PC-3 (cell line): ENCODE measurements at regions not wholly inside any gene's neighbourhood (a gene's known extent, or its start where the extent isn't known, plus 50 kb on each side); places are given as distances from the start of the nearest gene placed in this dataset.

ENCODE experiments used
- ATAC-seq: fragments of 200-7000 bp; cut with Tn5 transposase; 2 replicates; pipeline ENCODE4 v1.9.1; 2020; ENCODE audit warnings: mild to moderate bottlenecking, moderate library complexity
- BruUV-seq: library from RNA; stranded (reverse); fragments of 400-500 nt; replicated peaks from 2 replicates; lab custom pipeline; 2021; lab: Mats Ljungman, UMichigan
- CTCF ChIA-PET: fragments of 300-600 bp; sonication (Branson Sonifier 250); formaldehyde crosslinking; loops from one replicate; lab custom pipeline; 2022; ENCODE audit warnings: antibody characterized with exemption; lab: Charles Lee
- POLR2A ChIA-PET: fragments of 300-600 bp; sonication (Branson Sonifier 250); formaldehyde crosslinking; loops from one replicate; lab custom pipeline; 2022; ENCODE audit warnings: antibody characterized with exemption; ENCODE audit not compliant: unreplicated experiment; lab: Charles Lee
- DNase-seq: peaks from one replicate; pipeline ENCODE4 v3.0.0-alpha.2; 2015
- H2AFZ ChIP-seq: fragments of 300-600 bp; sonication (generic); 2 replicates; pipeline ENCODE4 v1.6.0; 2016; ENCODE audit warnings: antibody characterized with exemption, low read length
- H3F3A ChIP-seq: fragments of 300-600 bp; sonication (generic); one replicate; pipeline ENCODE4 v1.6.0; 2017; ENCODE audit warnings: antibody characterized with exemption, low read length, control low read depth, mild to moderate bottlenecking; ENCODE audit not compliant: unreplicated experiment
- H3K27ac ChIP-seq: fragments of 300-600 bp; sonication (generic); 2 replicates; pipeline ENCODE4 v1.5.1; 2016; ENCODE audit warnings: mild to moderate bottlenecking, low read length
- H3K27me3 ChIP-seq: fragments of 300-600 bp; sonication (generic); 2 replicates; pipeline ENCODE4 v1.6.1; 2016; ENCODE audit warnings: low read length, mixed read lengths
- H3K36me3 ChIP-seq: fragments of 300-600 bp; sonication (generic); 2 replicates; pipeline ENCODE4 v1.6.1; 2016; ENCODE audit warnings: low read depth, mixed run types, low read length, mixed read lengths
- H3K4me1 ChIP-seq: fragments of 300-600 bp; sonication (generic); 2 replicates; pipeline ENCODE4 v1.5.1; 2016; ENCODE audit warnings: low read length; ENCODE audit not compliant: insufficient read depth
- H3K4me2 ChIP-seq: fragments of 300-600 bp; sonication (generic); 2 replicates; pipeline ENCODE4 v1.6.0; 2016; ENCODE audit warnings: low read length
- H3K4me3 ChIP-seq: fragments of 300-600 bp; sonication (generic); 2 replicates; pipeline ENCODE4 v1.5.1; 2016; ENCODE audit warnings: mild to moderate bottlenecking, low read length, mixed read lengths
- H3K79me2 ChIP-seq: fragments of 300-600 bp; sonication (generic); 2 replicates; pipeline ENCODE4 v1.6.1; 2017; ENCODE audit warnings: low read length, mixed read lengths
- H3K9ac ChIP-seq: fragments of 300-600 bp; sonication (generic); 2 replicates; pipeline ENCODE4 v1.6.0; 2016; ENCODE audit warnings: mild to moderate bottlenecking, low read length
- H3K9me2 ChIP-seq: fragments of 300-600 bp; sonication (generic); replicated peaks from 2 replicates; pipeline ENCODE4 v1.6.1; 2016; ENCODE audit warnings: mixed run types, low read length, mixed read lengths
- H3K9me3 ChIP-seq: fragments of 300-600 bp; sonication (generic); 2 replicates; pipeline ENCODE4 v1.6.1; 2016; ENCODE audit warnings: low read length, mixed read lengths
- H4K20me1 ChIP-seq: fragments of 300-600 bp; sonication (generic); 2 replicates; pipeline ENCODE4 v1.6.1; 2016; ENCODE audit warnings: low read length, mixed read lengths
- EZH2 ChIP-seq: fragments of 300-600 bp; sonication (generic); IDR thresholded peaks from one replicate; pipeline ENCODE4 v1.6.1; 2017; ENCODE audit warnings: antibody characterized with exemption, mild to moderate bottlenecking, low read length; ENCODE audit not compliant: unreplicated experiment
- EZH2phosphoT487 ChIP-seq: fragments of 300-600 bp; sonication (generic); IDR thresholded peaks from 2 replicates; pipeline ENCODE4 v1.6.1; 2018; ENCODE audit warnings: mild to moderate bottlenecking, antibody characterized with exemption, low read length, borderline replicate concordance
- intact Hi-C: fragments of 100-400 bp; cut with micrococcal nuclease; formaldehyde crosslinking; loops from 2 replicates; pipeline ENCODE4 v1.9.0; 2023
- TF ChIP-seq, protein P1 (sequence below): fragments of 300-600 bp; sonication (generic); conservative IDR thresholded peaks from 2 replicates; pipeline ENCODE4 v1.5.1; 2017; ENCODE audit warnings: antibody characterized with exemption, low read depth, mild to moderate bottlenecking, low read length

DNA sequence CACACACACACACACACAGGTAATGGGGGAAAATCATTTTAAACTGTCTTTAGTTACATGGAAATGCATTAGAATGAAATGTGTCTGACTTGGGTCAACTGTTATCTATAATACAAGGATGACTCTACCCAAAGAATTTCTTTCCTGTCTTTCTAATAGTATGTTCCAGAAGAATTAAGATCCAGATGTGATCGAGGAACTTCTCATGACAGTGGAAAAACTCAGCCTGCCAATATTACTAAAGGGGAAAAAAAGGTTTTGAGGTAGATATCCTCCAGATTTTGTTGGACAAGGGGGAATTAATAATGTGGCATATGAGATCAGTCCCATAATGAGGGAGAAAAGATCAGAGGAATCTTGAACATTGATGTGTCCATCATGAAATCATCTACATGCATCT is 190.6 kb upstream of the MAP3K1 start:
- POLR2A ChIA-PET = no interaction called here
- ATAC-seq (no peak), DNase-seq (no peak)
- intact Hi-C loops = no loop called here
- H4K20me1 ChIP-seq = no peaks in the 10 kb centered on the region
- H3K79me2 ChIP-seq = no peaks in the 10 kb centered on the region
- no peak overlapping the region for H3K27ac ChIP-seq
- no peak overlapping the region for H3K4me3 ChIP-seq
- H3K27me3 ChIP-seq = no peaks in the 10 kb centered on the region
- CTCF ChIA-PET = no interaction called here
- peaks cover 6% of the 10 kb centered on the region; the same call in 1 of the 2 replicates for H3K4me1 ChIP-seq
- H2AFZ ChIP-seq = no peak overlapping the region
- no peak overlapping the region for H3K9ac ChIP-seq
- TF ChIP-seq EZH2phosphoT487 (no peak), EZH2 (no peak)
- TF ChIP-seq, protein P1, sequence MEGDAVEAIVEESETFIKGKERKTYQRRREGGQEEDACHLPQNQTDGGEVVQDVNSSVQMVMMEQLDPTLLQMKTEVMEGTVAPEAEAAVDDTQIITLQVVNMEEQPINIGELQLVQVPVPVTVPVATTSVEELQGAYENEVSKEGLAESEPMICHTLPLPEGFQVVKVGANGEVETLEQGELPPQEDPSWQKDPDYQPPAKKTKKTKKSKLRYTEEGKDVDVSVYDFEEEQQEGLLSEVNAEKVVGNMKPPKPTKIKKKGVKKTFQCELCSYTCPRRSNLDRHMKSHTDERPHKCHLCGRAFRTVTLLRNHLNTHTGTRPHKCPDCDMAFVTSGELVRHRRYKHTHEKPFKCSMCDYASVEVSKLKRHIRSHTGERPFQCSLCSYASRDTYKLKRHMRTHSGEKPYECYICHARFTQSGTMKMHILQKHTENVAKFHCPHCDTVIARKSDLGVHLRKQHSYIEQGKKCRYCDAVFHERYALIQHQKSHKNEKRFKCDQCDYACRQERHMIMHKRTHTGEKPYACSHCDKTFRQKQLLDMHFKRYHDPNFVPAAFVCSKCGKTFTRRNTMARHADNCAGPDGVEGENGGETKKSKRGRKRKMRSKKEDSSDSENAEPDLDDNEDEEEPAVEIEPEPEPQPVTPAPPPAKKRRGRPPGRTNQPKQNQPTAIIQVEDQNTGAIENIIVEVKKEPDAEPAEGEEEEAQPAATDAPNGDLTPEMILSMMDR = no peak
- H3K9me3 ChIP-seq = no peaks in the 10 kb centered on the region
- H3K4me2 ChIP-seq = no peak overlapping the region
- no TSS peak for BruUV-seq
- no peaks in the 10 kb centered on the region for H3K36me3 ChIP-seq
- H3K9me2 ChIP-seq = no peaks in the 10 kb centered on the region
- no peaks in the 10 kb centered on the region for H3F3A ChIP-seq

DNA sequence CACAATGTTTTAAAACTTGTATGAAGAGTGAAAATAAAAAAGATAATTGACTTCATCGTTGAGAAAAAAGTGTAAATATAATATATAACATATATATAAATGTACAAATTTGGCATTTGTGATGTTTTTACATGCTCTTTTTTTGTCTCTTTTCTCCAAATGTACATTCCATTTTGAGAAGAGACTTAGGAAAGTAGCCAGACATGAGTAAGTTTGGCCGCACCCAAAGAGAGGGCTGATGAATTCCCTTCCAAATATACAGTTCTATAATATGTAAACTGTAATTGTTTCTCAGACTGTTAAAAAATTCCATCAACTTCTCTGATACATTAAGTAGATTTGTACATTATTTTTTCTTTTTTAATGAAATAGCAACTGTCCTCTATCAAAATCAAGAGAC is 193.2 kb upstream of the MAP3K1 start:
- intact Hi-C loops = no loop called here
- H3K4me3 ChIP-seq = no peak overlapping the region
- H3K9me3 ChIP-seq = no peaks in the 10 kb centered on the region
- no peak overlapping the region for H3K4me2 ChIP-seq
- no peaks in the 10 kb centered on the region for H3F3A ChIP-seq
- H3K27ac ChIP-seq = no peak overlapping the region
- H3K27me3 ChIP-seq = no peaks in the 10 kb centered on the region
- peaks cover 6% of the 10 kb centered on the region; the same call in 1 of the 2 replicates for H3K4me1 ChIP-seq
- POLR2A ChIA-PET = no interaction called here
- CTCF ChIA-PET = no interaction called here
- H3K9ac ChIP-seq = no peak overlapping the region
- no peaks in the 10 kb centered on the region for H4K20me1 ChIP-seq
- ATAC-seq (no peak), DNase-seq (no peak)
- TF ChIP-seq EZH2phosphoT487 (no peak), EZH2 (no peak)
- TF ChIP-seq, protein P1 = no peak
- no peaks in the 10 kb centered on the region for H3K9me2 ChIP-seq
- no peaks in the 10 kb centered on the region for H3K36me3 ChIP-seq
- no TSS peak for BruUV-seq
- H2AFZ ChIP-seq = no peak overlapping the region
- no peaks in the 10 kb centered on the region for H3K79me2 ChIP-seq

DNA sequence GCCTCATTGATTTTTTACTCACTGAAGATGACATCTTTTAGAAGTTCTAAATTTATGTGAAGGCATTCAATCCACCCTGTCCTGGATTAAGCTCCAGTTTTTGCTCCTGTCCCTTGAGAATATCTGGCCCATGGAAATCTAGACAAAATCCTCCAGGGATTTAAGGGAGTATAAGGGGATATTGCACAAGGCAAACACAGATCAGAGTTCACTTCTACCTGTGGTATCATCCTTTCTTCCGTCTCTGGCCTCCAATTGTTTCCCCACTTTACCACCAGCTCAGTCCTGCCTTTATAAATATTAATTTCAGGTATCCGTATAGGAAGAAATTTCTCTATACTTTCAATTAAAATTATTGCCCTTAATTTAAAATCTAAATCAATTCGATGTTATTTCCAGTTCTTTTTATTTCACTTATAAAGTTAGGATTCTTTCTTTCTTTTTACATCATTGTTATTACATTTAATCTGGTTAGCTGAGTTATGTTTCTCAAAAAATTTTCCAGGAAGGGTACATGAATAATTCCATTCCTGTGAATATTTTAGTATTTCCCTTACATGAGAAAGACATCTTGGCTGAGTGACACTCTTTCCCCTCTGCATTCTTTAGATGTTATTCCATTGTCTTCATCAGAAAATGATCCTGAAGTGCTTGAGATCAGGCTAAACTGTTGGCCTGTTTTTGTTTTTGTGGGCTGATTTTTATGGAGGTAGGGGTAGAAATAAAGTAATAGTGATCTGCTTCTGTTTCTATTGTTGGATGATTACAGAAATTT is 194.3 kb upstream of the MAP3K1 start:
- CTCF ChIA-PET = no interaction called here
- no peaks in the 10 kb centered on the region for H3K9me2 ChIP-seq
- H3K79me2 ChIP-seq = no peaks in the 10 kb centered on the region
- H3K27ac ChIP-seq = no peak overlapping the region
- H4K20me1 ChIP-seq = no peaks in the 10 kb centered on the region
- H3K36me3 ChIP-seq = no peaks in the 10 kb centered on the region
- no TSS peak for BruUV-seq
- no peaks in the 10 kb centered on the region for H3F3A ChIP-seq
- H2AFZ ChIP-seq = no peak overlapping the region
- no peak for TF ChIP-seq EZH2
- TF ChIP-seq EZH2phosphoT487 = no peak
- TF ChIP-seq, protein P1 = no peak
- ATAC-seq (no peak), DNase-seq (no peak)
- peaks cover 5% of the 10 kb centered on the region; the same call in 1 of the 2 replicates for H3K4me1 ChIP-seq
- no peaks in the 10 kb centered on the region for H3K27me3 ChIP-seq
- no peak overlapping the region for H3K9ac ChIP-seq
- POLR2A ChIA-PET = no interaction called here
- H3K9me3 ChIP-seq = no peaks in the 10 kb centered on the region
- no peak overlapping the region for H3K4me3 ChIP-seq
- intact Hi-C loops = no loop called here
- H3K4me2 ChIP-seq = no peak overlapping the region
